ENCODE measurements at regions not wholly inside any gene's neighbourhood (a gene's known extent, or its start where the extent isn't known, plus 50 kb on each side); places are given as distances from the start of the nearest gene placed in this dataset.
A peak's percentile ranks its signal among the peaks of the same experiment; 100 is the strongest.
"Not testable (repeated sequence)": the region's sequence is repeated elsewhere in the genome, so short reads cannot be mapped to it uniquely, and the experiment has no call there.

- DNase-seq (no peak), ATAC-seq (no peak)
- Mint-ChIP-seq H3K36me3 (peaks cover 0 to 4% (median 0%) of the 10 kb centered on the region in 3 donors), H3K4me3 (no peak overlapping the region), H3K27ac (no peak overlapping the region), H3K4me1 (no peaks in the 10 kb centered on the region), H3K9me3 (peaks cover 7 to 35% (median 23%) of the 10 kb centered on the region in 9 donors), H3K27me3 (peaks cover 0 to 12% (median 0%) of the 10 kb centered on the region in 5 donors)
- POLR2A ChIA-PET = no interaction called here
These were observed 64.9 kb downstream of the FAM170A start for GRCh38 chr5:119694284-119694683.

GRCh38 chr5:119706049-119706448 lies 76.7 kb downstream of the FAM170A start:
- DNase-seq (no peak), ATAC-seq (no peak)
- no peak overlapping the region for H3K27ac Mint-ChIP-seq
- no peaks in the 10 kb centered on the region for H3K36me3 Mint-ChIP-seq
- no peaks in the 10 kb centered on the region for H3K4me1 Mint-ChIP-seq
- peaks cover 8 to 36% (median 13%) of the 10 kb centered on the region in 5 donors for H3K27me3 Mint-ChIP-seq
- H3K9me3 Mint-ChIP-seq = peaks cover 0 to 17% (median 7%) of the 10 kb centered on the region in 9 donors
- no peak overlapping the region for H3K4me3 Mint-ChIP-seq
- POLR2A ChIA-PET = no interaction called here

- ATAC-seq (no peak), DNase-seq (no peak)
- H3K4me1 Mint-ChIP-seq = no peaks in the 10 kb centered on the region
- peaks cover 8 to 39% (median 10%) of the 10 kb centered on the region in 5 donors for H3K27me3 Mint-ChIP-seq
- no peak overlapping the region for H3K4me3 Mint-ChIP-seq
- H3K36me3 Mint-ChIP-seq = no peaks in the 10 kb centered on the region
- peak overlapping the region in 1 of 10 donors; percentile 53 for H3K27ac Mint-ChIP-seq
- POLR2A ChIA-PET = no interaction called here
- peaks cover 0 to 13% (median 4%) of the 10 kb centered on the region in 9 donors for H3K9me3 Mint-ChIP-seq
These were observed 78.9 kb downstream of the FAM170A start for GRCh38 chr5:119708076-119708790.

GRCh38 chr5:119721775-119722174 lies 92.4 kb downstream of the FAM170A start:
- no peak for DNase-seq
- Mint-ChIP-seq H3K4me1 (no peaks in the 10 kb centered on the region), H3K4me3 (no peak overlapping the region), H3K9me3 (peaks cover 3 to 32% (median 10%) of the 10 kb centered on the region in 9 donors), H3K27me3 (peaks cover 0 to 16% (median 6%) of the 10 kb centered on the region in 5 donors), H3K36me3 (peaks cover 0 to 14% (median 0%) of the 10 kb centered on the region in 3 donors), H3K27ac (no peak overlapping the region)
- POLR2A ChIA-PET = no interaction called here
- ATAC-seq = no peak

- H3K4me3 Mint-ChIP-seq, H3K27ac Mint-ChIP-seq, ATAC-seq, H3K4me1 Mint-ChIP-seq, POLR2A ChIA-PET, DNase-seq: not testable (repeated sequence)
- H3K27me3 Mint-ChIP-seq = peaks cover 0 to 16% (median 4%) of the 10 kb centered on the region in 5 donors
- H3K9me3 Mint-ChIP-seq = peaks cover 5 to 45% (median 15%) of the 10 kb centered on the region in 9 donors
- peaks cover 0 to 16% (median 0%) of the 10 kb centered on the region in 3 donors for H3K36me3 Mint-ChIP-seq
These were observed 95.9 kb downstream of the FAM170A start for GRCh38 chr5:119725291-119725690.

GRCh38 chr5:119726544-119726943 lies 97.2 kb downstream of the FAM170A start:
- ATAC-seq = no peak
- DNase-seq = no peak
- Mint-ChIP-seq H3K27ac (no peak overlapping the region), H3K36me3 (peaks cover 0 to 16% (median 0%) of the 10 kb centered on the region in 3 donors), H3K9me3 (peaks cover 5 to 45% (median 15%) of the 10 kb centered on the region in 9 donors), H3K4me1 (no peaks in the 10 kb centered on the region), H3K27me3 (peaks cover 2 to 16% (median 4%) of the 10 kb centered on the region in 5 donors), H3K4me3 (no peak overlapping the region)
- POLR2A ChIA-PET = no interaction called here

- Mint-ChIP-seq H3K27ac (no peak overlapping the region), H3K9me3 (no peaks in the 10 kb centered on the region), H3K4me1 (no peaks in the 10 kb centered on the region), H3K27me3 (peaks cover 0 to 9% (median 3%) of the 10 kb centered on the region in 5 donors), H3K4me3 (no peak overlapping the region), H3K36me3 (no peaks in the 10 kb centered on the region)
- ATAC-seq (no peak), DNase-seq (no peak)
- POLR2A ChIA-PET = no interaction called here
These were observed 110.9 kb downstream of the FAM170A start for GRCh38 chr5:119740225-119740624.

- Mint-ChIP-seq H3K27ac (no peak overlapping the region), H3K4me1 (no peaks in the 10 kb centered on the region), H3K9me3 (no peaks in the 10 kb centered on the region), H3K36me3 (no peaks in the 10 kb centered on the region), H3K4me3 (no peak overlapping the region), H3K27me3 (peaks cover 0 to 9% (median 3%) of the 10 kb centered on the region in 5 donors)
- DNase-seq (no peak), ATAC-seq (no peak)
- POLR2A ChIA-PET = no interaction called here
These were observed 112.3 kb downstream of the FAM170A start for GRCh38 chr5:119741691-119742090.

GRCh38 chr5:119742311-119742710 lies 113.0 kb downstream of the FAM170A start:
- Mint-ChIP-seq H3K27me3 (peaks cover 0 to 9% (median 3%) of the 10 kb centered on the region in 5 donors), H3K4me3 (no peak overlapping the region), H3K4me1 (no peaks in the 10 kb centered on the region), H3K36me3 (no peaks in the 10 kb centered on the region), H3K9me3 (no peaks in the 10 kb centered on the region), H3K27ac (no peak overlapping the region)
- ATAC-seq (no peak), DNase-seq (no peak)
- POLR2A ChIA-PET = no interaction called here

GRCh38 chr5:119743927-119744326 lies 114.6 kb downstream of the FAM170A start:
- Mint-ChIP-seq H3K27me3 (peaks cover 0 to 9% (median 2%) of the 10 kb centered on the region in 5 donors), H3K9me3 (no peaks in the 10 kb centered on the region), H3K27ac (no peak overlapping the region), H3K4me1 (no peaks in the 10 kb centered on the region), H3K4me3 (no peak overlapping the region), H3K36me3 (no peaks in the 10 kb centered on the region)
- POLR2A ChIA-PET = no interaction called here
- no peak for ATAC-seq
- DNase-seq = peak in 3 of 10 donors; percentile 1 to 26 (median 6)

GRCh38 chr5:119745976-119746375 lies 116.6 kb downstream of the FAM170A start:
- ATAC-seq = no peak
- Mint-ChIP-seq H3K9me3 (no peaks in the 10 kb centered on the region), H3K27ac (no peak overlapping the region), H3K4me3 (no peak overlapping the region), H3K4me1 (no peaks in the 10 kb centered on the region), H3K27me3 (peaks cover 0 to 7% (median 2%) of the 10 kb centered on the region in 5 donors), H3K36me3 (no peaks in the 10 kb centered on the region)
- no peak for DNase-seq
- POLR2A ChIA-PET = no interaction called here

- Mint-ChIP-seq H3K4me3 (no peak overlapping the region), H3K4me1 (no peaks in the 10 kb centered on the region), H3K36me3 (no peaks in the 10 kb centered on the region), H3K27ac (no peak overlapping the region), H3K27me3 (peaks cover 0 to 11% (median 2%) of the 10 kb centered on the region in 5 donors), H3K9me3 (no peaks in the 10 kb centered on the region)
- POLR2A ChIA-PET = no interaction called here
- ATAC-seq (no peak), DNase-seq (no peak)
These were observed 117.6 kb downstream of the FAM170A start for GRCh38 chr5:119746984-119747383.

- peak overlapping the region in 1 of 10 donors; percentile 49 for H3K27ac Mint-ChIP-seq
- H3K9me3 Mint-ChIP-seq = peaks cover 0 to 15% (median 3%) of the 10 kb centered on the region in 9 donors
- no peaks in the 10 kb centered on the region for H3K4me1 Mint-ChIP-seq
- ATAC-seq = no peak
- peaks cover 0 to 22% (median 2%) of the 10 kb centered on the region in 5 donors for H3K27me3 Mint-ChIP-seq
- POLR2A ChIA-PET = no interaction called here
- no peaks in the 10 kb centered on the region for H3K36me3 Mint-ChIP-seq
- no peak overlapping the region for H3K4me3 Mint-ChIP-seq
- no peak for DNase-seq
These were observed 121.8 kb downstream of the FAM170A start for GRCh38 chr5:119750887-119751733.

Data from naive thymus-derived CD8-positive, alpha-beta T cell (primary cell).